ENCODE measurements at regions not wholly inside any gene's neighbourhood (a gene's known extent, or its start where the extent isn't known, plus 50 kb on each side); places are given as distances from the start of the nearest gene placed in this dataset.

GRCh38 chr5:125812651-125813050 is 610.6 kb upstream of the GRAMD2B start:
- intact Hi-C loops (cut with DNase I, micrococcal nuclease), result no loop called here
- Histone ChIP-seq H3K36me3 (ENCODE audit: low read depth) (no peaks in the 10 kb centered on the region), H3K4me1 (ENCODE audit: low read depth) (no peaks in the 10 kb centered on the region), H3K9me3 (no peaks in the 10 kb centered on the region), H3K4me3 (no peak overlapping the region)
- ATAC-seq (no peak), DNase-seq (no peak)
- no peak for TF ChIP-seq CTCF (IDR thresholded peaks at IDR 0.05)

GRCh38 chr5:125813221-125813974 is 609.8 kb upstream of the GRAMD2B start:
- DNase-seq, result no peak
- Histone ChIP-seq H3K36me3 (ENCODE audit: low read depth) (no peaks in the 10 kb centered on the region), H3K4me1 (ENCODE audit: low read depth) (no peaks in the 10 kb centered on the region), H3K9me3 (no peaks in the 10 kb centered on the region), H3K4me3 (no peak overlapping the region)
- TF ChIP-seq CTCF (IDR thresholded peaks at IDR 0.05), result no peak
- ATAC-seq, result no peak
- intact Hi-C loops (cut with DNase I, micrococcal nuclease), result no loop called here

- H3K9me3 ChIP-seq, result no peaks in the 10 kb centered on the region
- no peak for TF ChIP-seq CTCF (IDR thresholded peaks at IDR 0.05)
- ATAC-seq (no peak), DNase-seq (no peak)
- no peaks in the 10 kb centered on the region for H3K36me3 ChIP-seq (ENCODE audit: low read depth)
- intact Hi-C loops (cut with DNase I, micrococcal nuclease), result no loop called here
- no peak overlapping the region for H3K4me3 ChIP-seq
- H3K4me1 ChIP-seq (ENCODE audit: low read depth), result no peaks in the 10 kb centered on the region
Observed at GRCh38 chr5:125814119-125814518, 609.1 kb upstream of the GRAMD2B start.

DNA sequence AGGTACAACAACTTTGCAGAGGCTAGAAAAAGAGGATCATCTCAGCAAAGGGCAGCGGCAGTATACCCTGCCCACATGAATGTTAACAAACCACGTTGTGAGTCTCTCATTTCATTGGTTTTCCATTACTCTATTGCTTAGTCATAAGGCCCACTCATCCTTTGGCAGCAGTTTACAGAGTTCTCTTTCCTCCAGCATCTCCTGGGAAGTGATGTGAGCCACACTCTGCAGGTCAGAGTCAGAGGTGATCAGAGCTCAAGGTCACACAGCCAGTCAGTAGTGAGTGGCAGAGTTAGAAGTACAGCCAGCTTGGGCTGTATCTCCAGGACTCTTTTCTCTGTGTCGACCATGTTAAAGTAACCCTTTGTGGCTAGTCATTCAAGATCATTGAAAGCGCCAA is 599.6 kb upstream of the GRAMD2B start:
- Histone ChIP-seq H3K4me3 (no peak overlapping the region), H3K9me3 (no peaks in the 10 kb centered on the region), H3K4me1 (ENCODE audit: low read depth) (no peaks in the 10 kb centered on the region), H3K36me3 (ENCODE audit: low read depth) (no peaks in the 10 kb centered on the region)
- TF ChIP-seq CTCF (IDR thresholded peaks at IDR 0.05), result no peak
- intact Hi-C loops (cut with DNase I, micrococcal nuclease), result no loop called here
- DNase-seq (no peak), ATAC-seq (no peak)

- H3K4me3 ChIP-seq, result no peak overlapping the region
- no peaks in the 10 kb centered on the region for H3K36me3 ChIP-seq (ENCODE audit: low read depth)
- intact Hi-C loops (cut with DNase I, micrococcal nuclease), result no loop called here
- DNase-seq (no peak), ATAC-seq (no peak)
- no peaks in the 10 kb centered on the region for H3K4me1 ChIP-seq (ENCODE audit: low read depth)
- no peak for TF ChIP-seq CTCF (IDR thresholded peaks at IDR 0.05)
- H3K9me3 ChIP-seq, result no peaks in the 10 kb centered on the region
Observed at GRCh38 chr5:125826214-125826613, 597.0 kb upstream of the GRAMD2B start.

GRCh38 chr5:125829349-125829748 is 593.9 kb upstream of the GRAMD2B start:
- no peak for TF ChIP-seq CTCF (IDR thresholded peaks at IDR 0.05)
- Histone ChIP-seq H3K9me3 (no peaks in the 10 kb centered on the region), H3K4me3 (no peak overlapping the region), H3K36me3 (ENCODE audit: low read depth) (no peaks in the 10 kb centered on the region), H3K4me1 (ENCODE audit: low read depth) (no peaks in the 10 kb centered on the region)
- no peak for DNase-seq
- intact Hi-C loops (cut with DNase I, micrococcal nuclease), result no loop called here
- ATAC-seq, result no peak

All from mucosa of descending colon (tissue), 3 donors.